HG02885 (cell line): ENCODE measurements at regions not wholly inside any gene's neighbourhood (a gene's known extent, or its start where the extent isn't known, plus 50 kb on each side); places are given as distances from the start of the nearest gene placed in this dataset.
"Not testable (repeated sequence)": the region's sequence is repeated elsewhere in the genome, so short reads cannot be mapped to it uniquely, and the experiment has no call there.

Source experiments
- ATAC-seq: cut with Tn5 transposase; IDR thresholded peaks from one replicate; pipeline ENCODE4 v1.9.1; 2021; ENCODE audit warnings: mild to moderate bottlenecking; ENCODE audit not compliant: unreplicated experiment, poor library complexity

- ATAC-seq, result no peak
Observed at GRCh38 chr6:8855411-8855810, 420.1 kb upstream of the SLC35B3 start.

- ATAC-seq, result no peak
Observed at GRCh38 chr6:8852332-8852731, 417.0 kb upstream of the SLC35B3 start.

GRCh38 chr6:8846680-8847079 lies 411.3 kb upstream of the SLC35B3 start:
- ATAC-seq, result not testable (repeated sequence)

GRCh38 chr6:8845690-8846089 lies 410.3 kb upstream of the SLC35B3 start:
- ATAC-seq, result no peak

- ATAC-seq, result no peak
Observed at GRCh38 chr6:8844968-8845367, 409.6 kb upstream of the SLC35B3 start.

- ATAC-seq, result no peak
Observed at GRCh38 chr6:8839626-8840025, 404.3 kb upstream of the SLC35B3 start.

- ATAC-seq, result no peak
Observed at GRCh38 chr6:8837343-8837742, 402.0 kb upstream of the SLC35B3 start.

GRCh38 chr6:8832695-8833094 lies 397.4 kb upstream of the SLC35B3 start:
- ATAC-seq, result not testable (repeated sequence)

GRCh38 chr6:8831366-8832152 lies 396.2 kb upstream of the SLC35B3 start:
- no peak for ATAC-seq

- ATAC-seq, result no peak
Observed at GRCh38 chr6:8830794-8831193, 395.4 kb upstream of the SLC35B3 start.

GRCh38 chr6:8829796-8830195 lies 394.5 kb upstream of the SLC35B3 start:
- no peak for ATAC-seq

GRCh38 chr6:8829296-8829695 lies 394.0 kb upstream of the SLC35B3 start:
- no peak for ATAC-seq

GRCh38 chr6:8828376-8828775 lies 393.0 kb upstream of the SLC35B3 start:
- ATAC-seq, result no peak

GRCh38 chr6:8825726-8826125 lies 390.4 kb upstream of the SLC35B3 start:
- ATAC-seq, result no peak

GRCh38 chr6:8821981-8822381 lies 386.6 kb upstream of the SLC35B3 start:
- ATAC-seq, result no peak

GRCh38 chr6:8820313-8820712 lies 385.0 kb upstream of the SLC35B3 start:
- ATAC-seq, result no peak

GRCh38 chr6:8819446-8819845 lies 384.1 kb upstream of the SLC35B3 start:
- no peak for ATAC-seq

- ATAC-seq, result no peak
Observed at GRCh38 chr6:8814440-8815000, 379.2 kb upstream of the SLC35B3 start.

GRCh38 chr6:8810325-8810724 lies 375.0 kb upstream of the SLC35B3 start:
- ATAC-seq, result no peak

GRCh38 chr6:8809662-8810061 lies 374.3 kb upstream of the SLC35B3 start:
- no peak for ATAC-seq

GRCh38 chr6:8803181-8803760 lies 367.9 kb upstream of the SLC35B3 start:
- ATAC-seq, result no peak

- ATAC-seq, result not testable (repeated sequence)
Observed at GRCh38 chr6:8802397-8802796, 367.1 kb upstream of the SLC35B3 start.
